Panc1 (cell line): ENCODE measurements at regions not wholly inside any gene's neighbourhood (a gene's known extent, or its start where the extent isn't known, plus 50 kb on each side); places are given as distances from the start of the nearest gene placed in this dataset.

ENCODE experiments used
- ATAC-seq: fragments of 200-7000 bp; cut with Tn5 transposase; 2 replicates; pipeline ENCODE4 v1.9.1; 2020; ENCODE audit warnings: mild to moderate bottlenecking, moderate library complexity
- BruUV-seq: library from RNA; stranded (reverse); fragments of 400-500 nt; replicated peaks from 2 replicates; lab custom pipeline; 2021; lab: Mats Ljungman, UMichigan
- CTCF ChIA-PET: fragments of 300-600 bp; sonication (Branson Sonifier 250); formaldehyde crosslinking; loops from one replicate; lab custom pipeline; 2022; ENCODE audit warnings: antibody characterized with exemption; lab: Charles Lee
- POLR2A ChIA-PET: fragments of 300-600 bp; sonication (Branson Sonifier 250); formaldehyde crosslinking; loops from one replicate; lab custom pipeline; 2022; ENCODE audit warnings: antibody characterized with exemption; lab: Charles Lee
- DNase-seq: peaks from one replicate; pipeline ENCODE4 v3.0.0-alpha.2; 2010; ENCODE audit warnings: low read depth, low spot score
- H3K27ac ChIP-seq: 2 replicates; pipeline ENCODE4 v1.5.1; 2011; ENCODE audit warnings: mild to moderate bottlenecking, low read length, inconsistent platforms
- H3K27me3 ChIP-seq: fragments of 200-500 bp; sonication (Bioruptor generic); 2 replicates; pipeline ENCODE4 v1.6.0; 2014; ENCODE audit warnings: low read length, inconsistent platforms; ENCODE audit not compliant: control insufficient read depth, insufficient read depth
- H3K36me3 ChIP-seq: fragments of 200-500 bp; sonication (Bioruptor generic); 2 replicates; pipeline ENCODE4 v1.5.1; 2014; ENCODE audit warnings: inconsistent platforms, mild to moderate bottlenecking, low read length, moderate library complexity; ENCODE audit not compliant: control insufficient read depth, insufficient read depth
- H3K4me1 ChIP-seq: 2 replicates; pipeline ENCODE4 v1.5.1; 2011; ENCODE audit warnings: inconsistent platforms, mild to moderate bottlenecking, low read length, moderate library complexity; ENCODE audit not compliant: control insufficient read depth, insufficient read depth
- H3K4me3 ChIP-seq, 2 experiments: 2 replicates each; pipeline ENCODE4 v1.5.1; 2011 to 2012; ENCODE audit warnings: low read depth in 2 of 2, low read length in 2 of 2, mild to moderate bottlenecking in 2 of 2, inconsistent platforms in 1 of 2, moderate library complexity in 1 of 2
- H3K9me3 ChIP-seq: fragments of 200-500 bp; sonication (Bioruptor generic); 2 replicates; pipeline ENCODE4 v1.5.1; 2014; ENCODE audit warnings: low read depth, mild to moderate bottlenecking, inconsistent platforms, low read length, moderate library complexity; ENCODE audit not compliant: control insufficient read depth, insufficient read depth
- POLR2AphosphoS5 ChIP-seq: IDR thresholded peaks from 2 replicates; pipeline ENCODE4 v1.6.1; 2012; ENCODE audit warnings: mild to moderate bottlenecking, low read depth, low read length, moderate library complexity
- SIN3A ChIP-seq: IDR thresholded peaks from 2 replicates; pipeline ENCODE4 v1.6.1; 2012; ENCODE audit warnings: low read depth, mild to moderate bottlenecking, low read length, moderate library complexity, borderline replicate concordance; ENCODE audit not compliant: insufficient read depth
- TCF7L2 ChIP-seq: IDR thresholded peaks from 2 replicates; pipeline ENCODE4 v1.6.1; 2011; ENCODE audit warnings: mild to moderate bottlenecking, low read depth, low read length, inconsistent platforms
- in situ Hi-C: cut with HindIII; loops from 2 replicates; pipeline ENCODE4 v1.10.0; 2016; ENCODE audit warnings: low sequenced_read_pairs, low pct_unique_long_range_greater_than_20kb
- intact Hi-C: fragments of 100-400 bp; cut with micrococcal nuclease; formaldehyde crosslinking; loops from one replicate; pipeline ENCODE4 v1.10.0; 2022; ENCODE audit not compliant: unreplicated experiment
- TF ChIP-seq, protein P1 (sequence below): fragments of 450-650 bp; IDR thresholded peaks from 2 replicates; pipeline ENCODE4 v1.5.1; 2017; ENCODE audit warnings: mild to moderate bottlenecking
- TF ChIP-seq, protein P2 (sequence below), 2 experiments: IDR thresholded peaks; 2 replicates each; pipeline ENCODE4 v1.6.1; 2011 to 2012; ENCODE audit warnings: low read depth in 2 of 2, control low read depth in 1 of 2, low read length in 1 of 2, mild to moderate bottlenecking in 1 of 2, moderate library complexity in 1 of 2; ENCODE audit not compliant: insufficient read depth in 1 of 2

DNA sequence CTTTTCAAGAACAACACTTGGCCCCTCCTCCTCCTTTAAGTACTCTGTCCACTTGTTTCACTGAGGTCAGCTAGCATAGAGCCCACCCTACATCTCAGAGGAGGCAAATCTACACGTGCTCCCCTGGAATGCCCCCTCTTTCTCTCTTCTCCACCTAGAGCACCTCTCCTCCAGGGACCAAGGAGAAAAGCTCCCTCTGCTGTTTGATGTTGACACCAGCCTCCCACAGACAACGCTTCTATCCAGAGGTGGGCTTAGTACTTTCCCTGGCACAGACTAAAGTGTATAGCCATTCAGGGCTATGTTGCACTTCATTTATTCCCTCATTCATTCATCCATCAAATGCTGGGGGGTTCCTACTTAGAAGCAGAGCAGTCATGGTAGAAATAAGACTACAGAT, 68.2 kb upstream of the TAF1L start:
- TF ChIP-seq, protein P1, sequence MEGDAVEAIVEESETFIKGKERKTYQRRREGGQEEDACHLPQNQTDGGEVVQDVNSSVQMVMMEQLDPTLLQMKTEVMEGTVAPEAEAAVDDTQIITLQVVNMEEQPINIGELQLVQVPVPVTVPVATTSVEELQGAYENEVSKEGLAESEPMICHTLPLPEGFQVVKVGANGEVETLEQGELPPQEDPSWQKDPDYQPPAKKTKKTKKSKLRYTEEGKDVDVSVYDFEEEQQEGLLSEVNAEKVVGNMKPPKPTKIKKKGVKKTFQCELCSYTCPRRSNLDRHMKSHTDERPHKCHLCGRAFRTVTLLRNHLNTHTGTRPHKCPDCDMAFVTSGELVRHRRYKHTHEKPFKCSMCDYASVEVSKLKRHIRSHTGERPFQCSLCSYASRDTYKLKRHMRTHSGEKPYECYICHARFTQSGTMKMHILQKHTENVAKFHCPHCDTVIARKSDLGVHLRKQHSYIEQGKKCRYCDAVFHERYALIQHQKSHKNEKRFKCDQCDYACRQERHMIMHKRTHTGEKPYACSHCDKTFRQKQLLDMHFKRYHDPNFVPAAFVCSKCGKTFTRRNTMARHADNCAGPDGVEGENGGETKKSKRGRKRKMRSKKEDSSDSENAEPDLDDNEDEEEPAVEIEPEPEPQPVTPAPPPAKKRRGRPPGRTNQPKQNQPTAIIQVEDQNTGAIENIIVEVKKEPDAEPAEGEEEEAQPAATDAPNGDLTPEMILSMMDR, result peak; percentile 51
- TF ChIP-seq SIN3A, result no peak
- Histone ChIP-seq H3K4me3 (no peak overlapping the region), H3K27me3 (no peaks in the 10 kb centered on the region), H3K9me3 (no peaks in the 10 kb centered on the region), H3K36me3 (no peaks in the 10 kb centered on the region), H3K4me1 (no peaks in the 10 kb centered on the region), H3K27ac (no peak overlapping the region)
- peak; percentile 4 for DNase-seq
- intact Hi-C loops (loop anchor here (10.0 kb wide), 1 partner anchor 109 kb away; no protein-coding TSS in a partner anchor), in situ Hi-C loops (no loop called here)
- ChIA-PET CTCF (interaction anchor here (0.8 kb wide), 1 partner anchor 114 kb away, joined by 3 read pairs; no protein-coding TSS in a partner anchor), POLR2A (no interaction called here)
- 0 out of 2 replicates have a peak, but pooled peaks have one; percentile 56 for ATAC-seq
- no TSS peak for BruUV-seq

DNA sequence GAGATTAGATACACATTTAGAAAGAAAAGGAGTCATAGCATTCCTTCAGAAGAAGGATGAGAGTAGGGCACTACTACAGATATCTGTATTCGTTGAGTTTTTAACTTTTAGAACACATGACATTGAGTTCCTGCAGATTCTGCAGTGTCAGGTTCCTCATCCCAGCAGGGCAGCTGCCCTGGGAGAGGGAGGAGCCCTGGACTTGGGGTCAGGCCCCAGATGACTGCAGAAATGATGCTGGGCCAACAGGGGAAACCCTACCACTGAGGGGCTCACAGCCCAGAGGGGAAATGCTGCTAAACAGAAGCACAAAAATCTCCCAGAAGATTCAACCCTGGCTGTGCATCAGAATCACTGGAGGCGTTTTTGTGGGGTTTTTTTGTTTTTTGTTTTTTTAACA, 68.9 kb upstream of the TAF1L start:
- H3K9me3 ChIP-seq, result no peaks in the 10 kb centered on the region
- intact Hi-C loops, result loop anchor here (10.0 kb wide), 1 partner anchor 110 kb away; no protein-coding TSS in a partner anchor
- no TSS peak for BruUV-seq
- no peaks in the 10 kb centered on the region for H3K27me3 ChIP-seq
- no peak overlapping the region for H3K4me3 ChIP-seq
- H3K27ac ChIP-seq, result no peak overlapping the region
- CTCF ChIA-PET, result no interaction called here
- in situ Hi-C loops, result no loop called here
- no peaks in the 10 kb centered on the region for H3K4me1 ChIP-seq
- H3K36me3 ChIP-seq, result no peaks in the 10 kb centered on the region
- TF ChIP-seq, protein P2, sequence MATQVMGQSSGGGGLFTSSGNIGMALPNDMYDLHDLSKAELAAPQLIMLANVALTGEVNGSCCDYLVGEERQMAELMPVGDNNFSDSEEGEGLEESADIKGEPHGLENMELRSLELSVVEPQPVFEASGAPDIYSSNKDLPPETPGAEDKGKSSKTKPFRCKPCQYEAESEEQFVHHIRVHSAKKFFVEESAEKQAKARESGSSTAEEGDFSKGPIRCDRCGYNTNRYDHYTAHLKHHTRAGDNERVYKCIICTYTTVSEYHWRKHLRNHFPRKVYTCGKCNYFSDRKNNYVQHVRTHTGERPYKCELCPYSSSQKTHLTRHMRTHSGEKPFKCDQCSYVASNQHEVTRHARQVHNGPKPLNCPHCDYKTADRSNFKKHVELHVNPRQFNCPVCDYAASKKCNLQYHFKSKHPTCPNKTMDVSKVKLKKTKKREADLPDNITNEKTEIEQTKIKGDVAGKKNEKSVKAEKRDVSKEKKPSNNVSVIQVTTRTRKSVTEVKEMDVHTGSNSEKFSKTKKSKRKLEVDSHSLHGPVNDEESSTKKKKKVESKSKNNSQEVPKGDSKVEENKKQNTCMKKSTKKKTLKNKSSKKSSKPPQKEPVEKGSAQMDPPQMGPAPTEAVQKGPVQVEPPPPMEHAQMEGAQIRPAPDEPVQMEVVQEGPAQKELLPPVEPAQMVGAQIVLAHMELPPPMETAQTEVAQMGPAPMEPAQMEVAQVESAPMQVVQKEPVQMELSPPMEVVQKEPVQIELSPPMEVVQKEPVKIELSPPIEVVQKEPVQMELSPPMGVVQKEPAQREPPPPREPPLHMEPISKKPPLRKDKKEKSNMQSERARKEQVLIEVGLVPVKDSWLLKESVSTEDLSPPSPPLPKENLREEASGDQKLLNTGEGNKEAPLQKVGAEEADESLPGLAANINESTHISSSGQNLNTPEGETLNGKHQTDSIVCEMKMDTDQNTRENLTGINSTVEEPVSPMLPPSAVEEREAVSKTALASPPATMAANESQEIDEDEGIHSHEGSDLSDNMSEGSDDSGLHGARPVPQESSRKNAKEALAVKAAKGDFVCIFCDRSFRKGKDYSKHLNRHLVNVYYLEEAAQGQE (IDR thresholded peaks at IDR 0.05; ENCODE audit: insufficient read depth in 1 of 2, low read depth in 2 of 2, low read length in 1 of 2), result no peak
- TF ChIP-seq, protein P1, result no peak
- TF ChIP-seq SIN3A (no peak), POLR2AphosphoS5 (no peak), TCF7L2 (no peak)
- POLR2A ChIA-PET, result no interaction called here
- DNase-seq (no peak), ATAC-seq (no peak)
